K562 (cell line): ENCODE measurements at regions not wholly inside any gene's neighbourhood (a gene's known extent, or its start where the extent isn't known, plus 50 kb on each side); places are given as distances from the start of the nearest gene placed in this dataset.

Experiments
- BDP1 ChIP-seq: IDR thresholded peaks from 3 replicates; pipeline ENCODE4 v1.6.1; 2011; ENCODE audit not compliant: insufficient read length, insufficient read depth
- CCAR2 ChIP-seq: fragments of 200-400 bp; formaldehyde crosslinking; IDR thresholded peaks from 2 replicates; pipeline ENCODE4 v1.6.1; 2017; ENCODE audit warnings: mild to moderate bottlenecking, low read depth, low read length
- ILK ChIP-seq: fragments of 450-650 bp; IDR thresholded peaks from 2 replicates; pipeline ENCODE4 v1.6.1; 2016; ENCODE audit warnings: missing genetic modification characterization, low read depth, mild to moderate bottlenecking, missing compliant biosample characterization, moderate library complexity, borderline replicate concordance
- NONO ChIP-seq, 2 experiments: fragments of 200-400 bp in 1 of 2; fragments of 450-650 bp in 1 of 2; formaldehyde crosslinking in 1 of 2; IDR thresholded peaks; 2 replicates each; pipeline ENCODE4 v1.6.1; 2017; ENCODE audit warnings: low read depth in 2 of 2, mild to moderate bottlenecking in 2 of 2, moderate library complexity in 2 of 2, low read length in 1 of 2
- POLR2A ChIP-seq: fragments of 450-650 bp; conservative IDR thresholded peaks from 2 replicates; pipeline ENCODE4 v1.6.1; 2016
- RFX1 ChIP-seq: fragments of 450-650 bp; IDR thresholded peaks from 2 replicates; pipeline ENCODE4 v1.6.1; 2016; ENCODE audit warnings: mild to moderate bottlenecking, moderate library complexity
- TEAD4 ChIP-seq, 2 experiments: sonication (generic) in 1 of 2; formaldehyde crosslinking in 1 of 2; IDR thresholded peaks; 2 replicates each; pipeline versions ENCODE4 v1.6.1 to v1.8.0; 2012 to 2022; ENCODE audit warnings: borderline replicate concordance in 1 of 2, inconsistent platforms in 1 of 2, low read length in 1 of 2, mild to moderate bottlenecking in 1 of 2, missing genetic modification reagents in 1 of 2
- ZKSCAN1 ChIP-seq: fragments of 150-350 bp; IDR thresholded peaks from 2 replicates; pipeline ENCODE4 v1.6.1; 2016; ENCODE audit warnings: low read depth, low read length
- TF ChIP-seq, protein P1 (sequence below): fragments of 250-450 bp; sonication (Bioruptor Pico); IDR thresholded peaks from 2 replicates; pipeline ENCODE4 v1.5.0; 2021; ENCODE audit warnings: mild to moderate bottlenecking, moderate library complexity
- TF ChIP-seq, protein P2 (sequence below): sonication (generic); formaldehyde crosslinking; IDR thresholded peaks from 2 replicates; pipeline ENCODE4 v1.9.0; 2022; ENCODE audit warnings: mild to moderate bottlenecking, missing genetic modification reagents
- TF ChIP-seq, protein P3 (sequence below), 3 experiments: IDR thresholded peaks in 2 of 3; conservative IDR thresholded peaks in 1 of 3; 2 replicates each; pipeline ENCODE4 v1.5.1; 2011 to 2012; ENCODE audit warnings: low read length in 3 of 3, mild to moderate bottlenecking in 3 of 3, control low read depth in 2 of 3, improper control_type of control experiment in 1 of 3, inconsistent platforms in 1 of 3, low read depth in 1 of 3, mixed read lengths in 1 of 3, moderate library complexity in 1 of 3; ENCODE audit not compliant: insufficient read depth in 2 of 3

DNA sequence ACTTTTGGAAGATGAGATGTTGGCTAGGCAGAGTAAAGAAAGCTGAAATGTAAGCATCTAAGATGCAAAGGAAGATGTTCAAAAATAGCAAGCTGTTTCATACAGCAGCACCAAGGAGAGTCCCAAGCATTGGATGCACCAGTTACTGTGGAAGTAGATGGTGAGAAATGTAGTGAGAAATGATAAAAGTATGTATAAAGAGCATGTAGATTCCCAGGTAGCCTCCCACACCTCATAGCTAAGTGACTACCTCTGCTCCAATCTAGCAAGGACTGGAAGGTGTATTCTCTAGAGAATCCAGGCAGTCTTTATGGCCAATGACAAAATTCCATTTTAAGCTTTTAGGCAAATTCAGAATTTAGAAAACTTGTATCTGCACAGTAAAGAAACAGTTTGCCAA is 50.9 kb upstream of the C4orf54 start:
- TF ChIP-seq, protein P1, sequence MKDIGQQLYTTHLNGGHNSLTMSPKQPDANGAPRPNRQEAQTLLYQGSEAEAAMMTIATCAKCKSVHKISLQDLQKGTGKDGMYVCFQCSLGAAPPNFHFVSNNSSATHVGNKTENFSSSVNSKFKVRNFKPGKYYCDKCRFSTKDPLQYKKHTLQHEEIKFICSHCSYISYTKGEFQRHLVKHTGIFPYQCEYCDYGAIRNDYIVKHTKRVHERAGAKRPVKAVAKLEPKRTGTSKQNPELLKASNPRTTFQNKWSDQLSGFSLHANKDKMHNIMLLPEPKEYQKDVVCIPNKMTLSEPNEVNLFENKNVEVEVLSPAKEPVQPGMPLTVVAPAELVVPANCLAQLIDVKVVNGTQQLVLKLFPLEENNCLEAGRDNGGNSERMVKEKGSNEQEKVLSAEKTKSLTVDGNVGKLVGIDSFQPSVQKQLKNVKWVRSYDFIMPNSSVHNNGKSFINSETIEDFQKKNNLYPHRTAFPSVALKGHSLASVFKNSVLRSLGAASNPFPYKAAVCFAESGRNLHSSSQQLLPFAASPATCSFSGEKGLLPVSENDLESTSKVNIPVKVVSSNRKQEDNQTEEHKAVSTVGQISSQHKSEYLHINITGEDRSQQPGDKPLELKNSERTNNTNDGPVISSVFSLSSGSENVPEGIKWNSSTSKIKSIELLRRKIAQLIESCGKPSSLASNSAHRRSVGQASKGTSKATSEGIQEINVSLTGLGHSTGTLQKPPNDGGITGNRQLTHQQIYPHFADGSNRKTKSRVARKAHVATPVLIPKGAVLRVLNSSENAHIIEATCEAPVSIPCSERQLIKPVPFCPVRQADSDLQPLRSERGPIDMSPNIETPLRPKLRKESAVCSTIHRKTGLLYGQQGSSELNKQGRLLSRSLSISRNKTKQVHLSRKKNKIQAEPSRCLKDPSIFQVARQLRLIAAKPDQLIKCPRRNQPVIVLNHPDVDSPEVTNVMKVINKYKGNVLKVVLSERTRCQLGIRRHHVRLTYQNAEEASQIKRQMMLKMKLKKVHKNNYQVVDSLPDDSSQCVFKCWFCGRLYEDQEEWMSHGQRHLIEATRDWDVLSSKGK (CRISPR knock-in tag), result no peak
- TF ChIP-seq BDP1, result no peak
- no peak for TF ChIP-seq CCAR2
- no peak for TF ChIP-seq TEAD4 (IDR thresholded peaks at IDR 0.05; ENCODE audit: low read length)
- no peak for TF ChIP-seq TEAD4 (CRISPR knock-in tag; IDR thresholded peaks at IDR 0.05; ENCODE audit: borderline replicate concordance)
- no peak for TF ChIP-seq ZKSCAN1
- TF ChIP-seq, protein P2, sequence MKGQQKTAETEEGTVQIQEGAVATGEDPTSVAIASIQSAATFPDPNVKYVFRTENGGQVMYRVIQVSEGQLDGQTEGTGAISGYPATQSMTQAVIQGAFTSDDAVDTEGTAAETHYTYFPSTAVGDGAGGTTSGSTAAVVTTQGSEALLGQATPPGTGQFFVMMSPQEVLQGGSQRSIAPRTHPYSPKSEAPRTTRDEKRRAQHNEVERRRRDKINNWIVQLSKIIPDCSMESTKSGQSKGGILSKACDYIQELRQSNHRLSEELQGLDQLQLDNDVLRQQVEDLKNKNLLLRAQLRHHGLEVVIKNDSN (CRISPR knock-in tag), result no peak
- TF ChIP-seq RFX1, result no peak
- no peak for TF ChIP-seq NONO (IDR thresholded peaks at IDR 0.05; ENCODE audit: low read depth in 2 of 2, low read length in 1 of 2)
- no peak for TF ChIP-seq POLR2A
- TF ChIP-seq, protein P3, sequence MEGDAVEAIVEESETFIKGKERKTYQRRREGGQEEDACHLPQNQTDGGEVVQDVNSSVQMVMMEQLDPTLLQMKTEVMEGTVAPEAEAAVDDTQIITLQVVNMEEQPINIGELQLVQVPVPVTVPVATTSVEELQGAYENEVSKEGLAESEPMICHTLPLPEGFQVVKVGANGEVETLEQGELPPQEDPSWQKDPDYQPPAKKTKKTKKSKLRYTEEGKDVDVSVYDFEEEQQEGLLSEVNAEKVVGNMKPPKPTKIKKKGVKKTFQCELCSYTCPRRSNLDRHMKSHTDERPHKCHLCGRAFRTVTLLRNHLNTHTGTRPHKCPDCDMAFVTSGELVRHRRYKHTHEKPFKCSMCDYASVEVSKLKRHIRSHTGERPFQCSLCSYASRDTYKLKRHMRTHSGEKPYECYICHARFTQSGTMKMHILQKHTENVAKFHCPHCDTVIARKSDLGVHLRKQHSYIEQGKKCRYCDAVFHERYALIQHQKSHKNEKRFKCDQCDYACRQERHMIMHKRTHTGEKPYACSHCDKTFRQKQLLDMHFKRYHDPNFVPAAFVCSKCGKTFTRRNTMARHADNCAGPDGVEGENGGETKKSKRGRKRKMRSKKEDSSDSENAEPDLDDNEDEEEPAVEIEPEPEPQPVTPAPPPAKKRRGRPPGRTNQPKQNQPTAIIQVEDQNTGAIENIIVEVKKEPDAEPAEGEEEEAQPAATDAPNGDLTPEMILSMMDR (IDR thresholded peaks at IDR 0.05 in 2 of 3, conservative IDR thresholded peaks at IDR 0.05 in 1 of 3; ENCODE audit: insufficient read depth in 2 of 3, low read depth in 1 of 3, low read length in 3 of 3), result no peak
- TF ChIP-seq ILK (tag), result no peak
